Fibroblast of upper back skin (primary cell): ENCODE measurements at regions not wholly inside any gene's neighbourhood (a gene's known extent, or its start where the extent isn't known, plus 50 kb on each side); places are given as distances from the start of the nearest gene placed in this dataset.
"Not testable (repeated sequence)": the region's sequence is repeated elsewhere in the genome, so short reads cannot be mapped to it uniquely, and the experiment has no call there.

Experiments used
- DNase-seq: peaks from one replicate; pipeline ENCODE4 v3.0.0-alpha.2; 2013

DNA sequence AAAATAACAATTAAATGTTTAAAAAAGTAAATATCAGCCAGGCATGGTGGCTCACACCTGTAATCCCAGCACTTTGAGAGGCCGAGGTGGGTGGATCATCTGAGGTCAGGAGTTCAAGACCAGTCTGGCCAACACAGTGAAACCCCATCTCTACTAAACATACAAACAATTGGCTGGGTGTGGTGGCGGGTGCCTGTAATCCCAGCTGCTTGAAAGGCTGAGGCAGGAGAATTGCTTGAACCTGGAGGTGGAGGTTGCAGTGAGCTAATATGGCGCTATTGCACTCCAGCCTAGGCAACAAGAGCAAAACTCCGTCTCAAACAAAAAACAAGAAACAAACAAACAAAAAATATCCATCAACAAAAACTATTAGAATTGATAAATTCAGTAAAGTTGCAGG, 77.5 kb downstream of the SNX5 start:
- not testable (repeated sequence) for DNase-seq

DNA sequence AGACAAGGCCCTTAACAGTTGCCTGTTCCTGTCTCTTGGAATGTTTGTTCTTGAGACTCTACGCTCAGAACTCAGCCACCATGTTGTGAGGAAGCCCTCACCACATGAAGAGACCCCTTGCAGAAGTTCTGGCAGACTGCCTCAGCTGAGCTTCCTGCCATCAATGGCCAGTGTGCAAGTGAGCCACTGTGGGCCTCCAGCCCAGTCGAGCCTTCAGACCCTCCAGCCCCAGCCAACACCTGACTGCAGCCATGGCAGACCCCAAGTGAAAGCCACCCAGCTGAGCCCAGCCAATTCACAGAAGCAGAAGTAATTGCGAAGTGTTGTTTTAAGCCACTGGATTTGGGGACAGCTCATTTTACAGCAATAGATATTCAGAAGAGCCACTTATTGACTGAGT, 78.3 kb downstream of the SNX5 start:
- no peak for DNase-seq

- DNase-seq = peak; percentile 25
Observed at GRCh38 chr20:17889226-17889625, 79.4 kb downstream of the SNX5 start.

- no peak for DNase-seq
Observed at GRCh38 chr20:17888044-17888443, 80.5 kb downstream of the SNX5 start.

GRCh38 chr20:17887331-17888030, 81.1 kb downstream of the SNX5 start:
- DNase-seq = no peak

- DNase-seq = no peak
Observed at GRCh38 chr20:17885544-17885943, 83.0 kb downstream of the SNX5 start.

- DNase-seq = no peak
Observed at GRCh38 chr20:17885076-17885475, 83.5 kb downstream of the SNX5 start.

GRCh38 chr20:17884307-17885003, 84.1 kb downstream of the SNX5 start:
- no peak for DNase-seq

GRCh38 chr20:17883592-17884306, 84.8 kb downstream of the SNX5 start:
- no peak for DNase-seq

GRCh38 chr20:17882834-17883591, 85.6 kb downstream of the SNX5 start:
- DNase-seq = no peak

GRCh38 chr20:17882065-17882833, 86.3 kb downstream of the SNX5 start:
- no peak for DNase-seq

DNA sequence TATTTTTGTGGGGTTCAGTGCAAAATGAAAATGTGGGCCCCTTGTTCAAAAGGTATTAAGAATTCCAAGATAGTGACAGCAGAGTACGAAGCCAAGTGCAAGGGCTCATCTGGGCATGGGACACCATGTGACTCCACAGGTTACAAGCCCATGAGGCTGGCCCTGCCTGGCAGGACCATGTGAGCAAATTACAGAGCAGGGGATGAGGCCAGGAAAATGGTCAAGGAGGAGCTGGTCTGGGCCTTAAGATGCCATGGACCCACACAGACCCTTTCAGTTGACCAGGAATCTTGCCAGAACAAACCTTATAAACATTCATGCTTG, 86.9 kb downstream of the SNX5 start:
- no peak for DNase-seq

- DNase-seq = no peak
Observed at GRCh38 chr20:17878912-17879602, 89.5 kb downstream of the SNX5 start.

GRCh38 chr20:17878069-17878911, 90.3 kb downstream of the SNX5 start:
- no peak for DNase-seq

GRCh38 chr20:17875981-17876385, 92.6 kb downstream of the SNX5 start:
- DNase-seq = peak; percentile 54

DNA sequence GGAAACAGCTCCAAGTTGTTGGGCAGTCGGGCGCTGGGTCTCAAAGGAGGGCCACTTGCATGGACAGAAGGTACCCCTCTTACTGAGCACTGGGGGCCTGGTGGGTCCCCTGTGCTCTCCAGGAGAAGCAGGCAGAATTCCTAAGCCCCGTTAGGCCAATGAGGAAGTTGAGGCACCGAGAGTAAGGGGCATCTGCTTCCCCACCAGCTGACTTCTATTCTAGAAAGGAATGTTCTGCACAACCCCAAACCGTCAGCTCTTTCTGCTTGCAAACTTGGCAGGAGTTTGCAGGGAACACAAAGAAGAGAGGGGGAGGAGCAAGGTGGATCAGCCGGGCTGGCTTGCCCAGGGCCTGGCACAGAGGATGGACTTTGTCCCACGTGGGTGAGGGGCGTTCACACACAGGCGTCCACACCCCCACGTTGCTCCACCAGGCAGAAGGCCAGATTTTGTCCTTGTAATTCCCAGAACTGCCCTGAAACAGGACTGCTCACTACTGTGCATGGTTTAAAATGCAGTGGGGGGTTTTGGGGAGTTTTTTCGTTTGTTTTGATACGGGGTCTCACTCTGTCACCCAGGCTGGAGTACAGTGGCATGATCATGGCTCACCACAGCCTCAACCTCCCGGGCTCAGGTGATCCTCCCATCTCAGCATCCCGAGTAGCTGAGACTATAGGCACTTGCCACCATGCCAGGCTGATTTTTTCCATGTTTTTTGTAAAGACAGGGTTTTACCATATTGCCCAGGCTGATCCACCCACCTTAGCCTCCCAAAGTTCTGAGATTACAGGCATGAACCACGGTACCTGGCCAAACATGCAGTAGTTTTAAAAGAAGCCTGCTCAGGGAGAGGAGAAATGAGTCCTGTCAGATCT, 93.3 kb downstream of the SNX5 start:
- DNase-seq = peak; percentile 78

DNA sequence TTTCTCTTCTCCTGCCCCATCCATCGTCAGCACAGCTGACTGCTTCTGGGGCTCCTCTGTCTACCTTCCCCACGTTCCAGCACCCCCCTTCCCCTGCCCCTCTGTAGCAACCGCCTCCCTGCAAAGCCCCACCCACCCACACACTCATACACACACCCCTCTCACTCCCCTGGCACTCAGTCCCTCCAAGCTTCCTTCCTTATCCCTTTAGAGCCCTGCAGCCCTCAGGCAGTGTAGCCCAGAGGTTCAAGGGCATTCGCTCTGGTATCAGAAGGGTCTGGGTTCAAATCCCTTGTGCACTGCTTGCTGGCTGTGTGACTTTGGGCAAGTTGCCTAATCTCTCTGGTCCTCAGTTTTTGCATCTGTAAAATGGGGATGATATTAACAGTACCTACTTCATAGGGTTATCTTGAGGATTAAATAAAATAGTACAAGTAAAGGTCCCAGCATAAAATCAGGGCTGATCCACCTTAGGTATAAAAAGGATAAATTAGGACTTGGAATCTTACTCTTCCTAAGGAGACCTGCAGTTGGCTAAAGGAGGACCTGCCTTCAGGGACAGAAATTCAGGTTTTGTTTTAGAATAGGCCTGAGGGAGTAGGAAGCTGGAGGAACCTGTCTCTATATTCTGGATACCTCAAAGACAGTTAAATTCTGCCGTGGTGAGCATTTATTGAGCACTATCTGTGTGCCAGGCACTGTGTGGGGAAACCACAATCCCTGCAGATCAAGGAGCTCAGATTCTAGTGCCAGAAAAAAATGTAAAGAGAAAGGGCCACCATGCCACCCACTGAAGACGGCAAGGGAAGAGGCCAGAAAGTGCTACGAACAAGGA, 94.1 kb downstream of the SNX5 start:
- no peak for DNase-seq

DNA sequence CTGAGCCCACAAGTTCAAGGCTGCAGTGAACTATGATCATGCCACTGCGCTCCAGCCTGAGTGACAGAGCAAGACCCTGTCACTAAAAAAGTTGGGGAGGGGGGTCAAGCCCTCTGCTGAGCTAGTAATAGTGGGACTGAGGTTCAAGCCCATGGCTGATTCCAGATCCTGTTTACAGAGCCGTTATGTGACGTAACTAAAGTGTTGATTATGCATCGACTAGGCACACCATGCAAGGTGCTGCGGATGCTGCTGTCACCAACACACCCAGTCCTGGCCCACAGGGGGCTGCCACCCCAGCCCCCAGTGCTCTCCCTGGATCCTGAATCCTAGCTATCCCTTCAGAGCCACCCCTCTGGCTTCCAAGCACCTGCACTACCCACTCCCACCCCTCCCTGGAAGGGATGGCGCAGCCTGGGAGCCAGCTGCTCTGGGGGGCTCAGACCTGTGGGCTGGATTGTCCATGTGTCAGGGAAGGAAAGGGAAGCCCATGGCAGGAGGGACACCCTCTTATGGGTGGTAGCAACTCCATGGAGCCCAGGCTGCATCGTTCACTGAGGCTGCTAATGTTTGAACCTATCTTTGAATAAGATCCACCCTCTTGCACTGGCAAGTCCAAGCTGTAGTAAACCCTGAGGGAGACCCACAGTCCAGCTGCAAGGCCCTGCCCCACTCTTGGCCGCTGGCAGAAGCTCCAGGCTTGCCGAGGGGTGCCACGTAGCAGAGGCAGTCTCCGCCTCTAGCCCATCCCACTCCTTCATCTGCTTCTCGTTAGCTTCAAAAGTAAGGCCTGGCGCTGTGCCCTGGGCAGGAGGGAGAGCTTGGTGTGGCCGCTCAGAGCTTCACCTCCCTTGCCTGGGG, 95.0 kb downstream of the SNX5 start:
- DNase-seq = peak; percentile 99
